GM12878 (cell line): ENCODE measurements at regions not wholly inside any gene's neighbourhood (a gene's known extent, or its start where the extent isn't known, plus 50 kb on each side); places are given as distances from the start of the nearest gene placed in this dataset.

Experiments
- ATAC-seq: fragments of 200-7000 bp; cut with Tn5 transposase; 3 replicates; pipeline ENCODE4 v1.9.1; 2020; ENCODE audit warnings: mild to moderate bottlenecking, moderate library complexity
- BruUV-seq: library from RNA; stranded (reverse); fragments of 400-500 nt; replicated peaks from 2 replicates; lab custom pipeline; 2021; lab: Mats Ljungman, UMichigan
- CTCF ChIA-PET: fragments of 300-600 bp; sonication (Branson Sonifier 250); formaldehyde crosslinking; extraction: SDS; loops from one replicate; lab custom pipeline; 2021; ENCODE audit warnings: inconsistent platforms; lab: Yijun Ruan, JAX
- POLR2A ChIA-PET: fragments of 350-600 bp; formaldehyde crosslinking; extraction: SDS; loops from one replicate; lab custom pipeline; 2021; ENCODE audit warnings: inconsistent platforms; lab: Charles Lee
- RAD21 ChIA-PET: fragments of 300-600 bp; sonication (Branson Sonifier 250); formaldehyde crosslinking; loops from one replicate; lab custom pipeline; 2023; ENCODE audit warnings: antibody characterized with exemption; ENCODE audit not compliant: unreplicated experiment; lab: Charles Lee
- SMC1A ChIA-PET: fragments of 300-600 bp; sonication (Branson Sonifier 250); formaldehyde crosslinking; loops from one replicate; lab custom pipeline; 2023; ENCODE audit not compliant: unreplicated experiment, uncharacterized antibody; lab: Charles Lee
- DNase-seq: peaks from one replicate; pipeline ENCODE4 v3.0.0-alpha.2; 2011; ENCODE audit warnings: low read depth, low spot score
- FAIRE-seq: peaks from 3 replicates; lab custom pipeline; 2011; peaks lifted over from hg19 to GRCh38; lab: Jason Lieb, UNC
- H2AFZ ChIP-seq: 2 replicates; pipeline ENCODE4 v1.6.0; 2011; ENCODE audit warnings: low read depth, low read length, control low read depth; ENCODE audit not compliant: control insufficient read depth
- H3K27ac ChIP-seq: 2 replicates; pipeline ENCODE4 v1.5.1; 2011; ENCODE audit warnings: control low read depth; ENCODE audit not compliant: control insufficient read depth, insufficient read depth
- H3K27me3 ChIP-seq, 2 experiments: replicated peaks in 1 of 2; 2 replicates each; pipeline versions ENCODE4 v1.6.0 to v1.6.1; 2011; ENCODE audit warnings: low read length in 1 of 2; ENCODE audit not compliant: control insufficient read depth in 2 of 2, insufficient read depth in 2 of 2
- H3K36me3 ChIP-seq, 2 experiments: 2 replicates each; pipeline ENCODE4 v1.5.1; 2011; ENCODE audit warnings: low read length in 1 of 2; ENCODE audit not compliant: control insufficient read depth in 2 of 2, insufficient read depth in 2 of 2
- H3K4me1 ChIP-seq: 2 replicates; pipeline ENCODE4 v1.6.1; 2011; ENCODE audit warnings: mild to moderate bottlenecking, low read length, moderate library complexity, mixed read lengths; ENCODE audit not compliant: control insufficient read depth, insufficient read depth
- H3K4me2 ChIP-seq: 2 replicates; pipeline ENCODE4 v1.6.0; 2011; ENCODE audit warnings: control low read depth; ENCODE audit not compliant: control insufficient read depth, insufficient read depth
- H3K4me3 ChIP-seq: fragments of 200-600 bp; sonication (generic); 2 replicates; pipeline ENCODE4 v1.5.1; 2016
- H3K79me2 ChIP-seq: 2 replicates; pipeline ENCODE4 v1.6.0; 2011; ENCODE audit warnings: low read length; ENCODE audit not compliant: control insufficient read depth, insufficient read depth
- H3K9ac ChIP-seq: 2 replicates; pipeline ENCODE4 v1.8.0; 2011; ENCODE audit warnings: low read length, control low read depth, mixed read lengths; ENCODE audit not compliant: control insufficient read depth, insufficient read depth
- H3K9me3 ChIP-seq: replicated peaks from 3 replicates; pipeline ENCODE4 v1.5.1; 2011; ENCODE audit warnings: mild to moderate bottlenecking, low read length; ENCODE audit not compliant: control insufficient read depth, insufficient read depth
- H4K20me1 ChIP-seq: 2 replicates; pipeline ENCODE4 v1.6.0; 2011; ENCODE audit not compliant: control insufficient read depth, insufficient read depth
- CREB1 ChIP-seq: IDR thresholded peaks from 2 replicates; pipeline ENCODE4 v1.6.1; 2012; ENCODE audit warnings: low read depth, mild to moderate bottlenecking, inconsistent platforms
- EGR1 ChIP-seq, 2 experiments: IDR thresholded peaks; 1 replicate in 1 of 2; 2 replicates in 1 of 2; pipeline ENCODE4 v1.6.1; 2011 to 2012; ENCODE audit warnings: low read depth in 2 of 2, low read length in 2 of 2, borderline replicate concordance in 1 of 2, mild to moderate bottlenecking in 1 of 2, moderate library complexity in 1 of 2
- FOS ChIP-seq: IDR thresholded peaks from 3 replicates; pipeline ENCODE4 v1.6.1; 2011; ENCODE audit warnings: borderline replicate concordance; ENCODE audit not compliant: insufficient read length; ENCODE audit errors: extremely low read depth
- HDGF ChIP-seq: fragments of 450-650 bp; IDR thresholded peaks from 2 replicates; pipeline ENCODE4 v1.6.1; 2016; ENCODE audit warnings: antibody characterized with exemption
- IKZF1 ChIP-seq: fragments of 450-650 bp; conservative IDR thresholded peaks from 2 replicates; pipeline ENCODE4 v1.6.1; 2017; ENCODE audit warnings: antibody characterized with exemption, mild to moderate bottlenecking
- NFXL1 ChIP-seq: fragments of 450-650 bp; IDR thresholded peaks from 2 replicates; pipeline ENCODE4 v1.6.1; 2017; ENCODE audit warnings: antibody characterized with exemption, mild to moderate bottlenecking, borderline replicate concordance
- PKNOX1 ChIP-seq: fragments of 450-650 bp; IDR thresholded peaks from 2 replicates; pipeline ENCODE4 v1.6.1; 2016; ENCODE audit warnings: mild to moderate bottlenecking
- PML ChIP-seq: IDR thresholded peaks from 2 replicates; pipeline ENCODE4 v1.6.1; 2012; ENCODE audit warnings: low read length, inconsistent platforms
- RUNX3 ChIP-seq: IDR thresholded peaks from 2 replicates; pipeline ENCODE4 v1.6.1; 2012; ENCODE audit warnings: low read length, inconsistent platforms
- SMAD1 ChIP-seq: fragments of 450-650 bp; IDR thresholded peaks from 2 replicates; pipeline ENCODE4 v1.6.1; 2018; ENCODE audit warnings: mild to moderate bottlenecking, low read depth; ENCODE audit not compliant: partially characterized antibody
- SMC3 ChIP-seq: IDR thresholded peaks from 2 replicates; pipeline ENCODE4 v1.6.1; 2011; ENCODE audit warnings: low read length, improper control_type of control experiment, borderline replicate concordance
- SUPT20H ChIP-seq: IDR thresholded peaks from 2 replicates; pipeline ENCODE4 v1.6.1; 2011; ENCODE audit warnings: low read depth, mild to moderate bottlenecking, low read length, moderate library complexity, borderline replicate concordance; ENCODE audit not compliant: control insufficient read depth
- ZBED1 ChIP-seq: IDR thresholded peaks from 2 replicates; pipeline ENCODE4 v1.6.1; 2016; ENCODE audit warnings: borderline replicate concordance
- ZBTB40 ChIP-seq: fragments of 450-650 bp; IDR thresholded peaks from 2 replicates; pipeline ENCODE4 v1.6.1; 2016; ENCODE audit warnings: mild to moderate bottlenecking, moderate library complexity, borderline replicate concordance
- WGBS: methylation state at CpG from one replicate; pipeline ENCODE4 v1.1.6; 2016; ENCODE audit warnings: low lambda C conversion rate; ENCODE audit not compliant: insufficient replicate concordance, insufficient coverage; ENCODE audit errors: missing lambda C conversion rate; 5-methylcytosine and 5-hydroxymethylcytosine counted together
- in situ Hi-C: fragments of 300-500 bp; cut with MboI; formaldehyde crosslinking; loops from 9 replicates; pipeline ENCODE4 v1.14.3; 2018; ENCODE audit warnings: mixed read lengths
- intact Hi-C: fragments of 100-400 bp; cut with micrococcal nuclease; formaldehyde crosslinking; loops from one replicate; pipeline ENCODE4 v1.14.2; 2022; ENCODE audit not compliant: unreplicated experiment
- TF ChIP-seq, protein P1 (sequence below): IDR thresholded peaks from 2 replicates; pipeline ENCODE4 v1.6.1; 2012; ENCODE audit warnings: low read depth, low read length, improper control_type of control experiment
- TF ChIP-seq, protein P2 (sequence below): IDR thresholded peaks from 2 replicates; pipeline ENCODE4 v1.6.1; 2011; ENCODE audit warnings: borderline replicate concordance, low read depth, mild to moderate bottlenecking, moderate library complexity, low read length; ENCODE audit not compliant: insufficient read depth, poor library complexity, severe bottlenecking

DNA sequence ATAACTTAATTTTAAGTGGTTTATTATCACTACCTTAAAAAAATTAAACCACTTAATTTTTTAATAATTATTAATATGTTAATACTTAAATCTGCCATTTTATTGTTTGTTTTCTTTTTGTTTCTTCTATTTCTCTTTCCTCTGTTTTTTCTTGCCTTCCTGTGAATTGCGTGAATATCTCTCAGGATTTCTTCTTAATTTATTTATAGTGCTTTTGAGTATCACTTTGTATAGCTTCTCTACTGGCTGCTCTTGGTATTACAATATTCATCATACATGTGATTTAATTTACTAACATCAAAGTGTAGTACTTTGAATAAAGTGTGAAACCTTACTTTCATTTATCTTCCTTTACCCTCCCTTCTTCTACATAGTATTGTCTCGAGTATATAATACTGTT, 349.5 kb upstream of the CPXCR1 start:
- Histone ChIP-seq H3K27me3 (no peaks in the 10 kb centered on the region), H3K36me3 (no peaks in the 10 kb centered on the region), H3K4me3 (no peak overlapping the region), H3K27ac (no peak overlapping the region), H4K20me1 (no peaks in the 10 kb centered on the region), H3K4me2 (no peak overlapping the region), H3K79me2 (no peaks in the 10 kb centered on the region), H3K9ac (no peak overlapping the region), H3K9me3 (no peaks in the 10 kb centered on the region), H3K4me1 (no peaks in the 10 kb centered on the region), H2AFZ (no peak overlapping the region)
- in situ Hi-C loops (no loop called here), intact Hi-C loops (no loop called here)
- FAIRE-seq (no peak), ATAC-seq (no peak), DNase-seq (no peak)
- TF ChIP-seq FOS (no peak), RUNX3 (no peak), SMC3 (no peak), IKZF1 (no peak), PML (no peak), EGR1 (IDR thresholded peaks at IDR 0.05; ENCODE audit: borderline replicate concordance in 1 of 2, low read depth in 2 of 2, low read length in 2 of 2) (no peak), PKNOX1 (no peak), ZBTB40 (no peak), HDGF (no peak), NFXL1 (no peak), SUPT20H (no peak), SMAD1 (no peak), CREB1 (no peak), ZBED1 (no peak)
- TF ChIP-seq, protein P1, sequence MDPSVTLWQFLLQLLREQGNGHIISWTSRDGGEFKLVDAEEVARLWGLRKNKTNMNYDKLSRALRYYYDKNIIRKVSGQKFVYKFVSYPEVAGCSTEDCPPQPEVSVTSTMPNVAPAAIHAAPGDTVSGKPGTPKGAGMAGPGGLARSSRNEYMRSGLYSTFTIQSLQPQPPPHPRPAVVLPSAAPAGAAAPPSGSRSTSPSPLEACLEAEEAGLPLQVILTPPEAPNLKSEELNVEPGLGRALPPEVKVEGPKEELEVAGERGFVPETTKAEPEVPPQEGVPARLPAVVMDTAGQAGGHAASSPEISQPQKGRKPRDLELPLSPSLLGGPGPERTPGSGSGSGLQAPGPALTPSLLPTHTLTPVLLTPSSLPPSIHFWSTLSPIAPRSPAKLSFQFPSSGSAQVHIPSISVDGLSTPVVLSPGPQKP: no peak
- TF ChIP-seq, protein P2, sequence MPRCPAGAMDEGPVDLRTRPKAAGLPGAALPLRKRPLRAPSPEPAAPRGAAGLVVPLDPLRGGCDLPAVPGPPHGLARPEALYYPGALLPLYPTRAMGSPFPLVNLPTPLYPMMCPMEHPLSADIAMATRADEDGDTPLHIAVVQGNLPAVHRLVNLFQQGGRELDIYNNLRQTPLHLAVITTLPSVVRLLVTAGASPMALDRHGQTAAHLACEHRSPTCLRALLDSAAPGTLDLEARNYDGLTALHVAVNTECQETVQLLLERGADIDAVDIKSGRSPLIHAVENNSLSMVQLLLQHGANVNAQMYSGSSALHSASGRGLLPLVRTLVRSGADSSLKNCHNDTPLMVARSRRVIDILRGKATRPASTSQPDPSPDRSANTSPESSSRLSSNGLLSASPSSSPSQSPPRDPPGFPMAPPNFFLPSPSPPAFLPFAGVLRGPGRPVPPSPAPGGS: no peak
- CTCF ChIA-PET: no interaction called here
- POLR2A ChIA-PET: no interaction called here
- RAD21 ChIA-PET: no interaction called here
- SMC1A ChIA-PET: no interaction called here
- BruUV-seq: no TSS peak
- WGBS: 7% methylated on average over 2 of the region's 2 CpGs
